Astrocyte (in vitro differentiated cells and primary cell): ENCODE measurements at regions not wholly inside any gene's neighbourhood (a gene's known extent, or its start where the extent isn't known, plus 50 kb on each side); places are given as distances from the start of the nearest gene placed in this dataset.

ENCODE experiments used
- DNase-seq: peaks from one replicate; pipeline ENCODE4 v3.0.0-alpha.2; 2010; ENCODE audit warnings: low read depth
- FAIRE-seq: peaks from 2 replicates; lab custom pipeline; 2011; peaks lifted over from hg19 to GRCh38; lab: Jason Lieb, UNC
- H2AFZ ChIP-seq: 2 replicates; pipeline ENCODE4 v1.6.0; 2012; ENCODE audit warnings: low read depth, low read length, inconsistent platforms
- H3K27ac ChIP-seq: 2 replicates; pipeline ENCODE4 v1.5.1; 2011; ENCODE audit warnings: low read depth, low read length, inconsistent platforms
- H3K27me3 ChIP-seq: 2 replicates; pipeline ENCODE4 v1.6.0; 2011; ENCODE audit warnings: low read length, inconsistent platforms; ENCODE audit not compliant: insufficient read depth
- H3K36me3 ChIP-seq: 2 replicates; pipeline ENCODE4 v1.5.1; 2011; ENCODE audit warnings: low read length, inconsistent platforms; ENCODE audit not compliant: insufficient read depth
- H3K4me1 ChIP-seq: 2 replicates; pipeline ENCODE4 v1.5.1; 2011; ENCODE audit warnings: low read length, inconsistent platforms; ENCODE audit not compliant: insufficient read depth
- H3K4me2 ChIP-seq: 2 replicates; pipeline ENCODE4 v1.6.0; 2012; ENCODE audit warnings: low read length, inconsistent platforms
- H3K4me3 ChIP-seq: 2 replicates; pipeline ENCODE4 v1.5.1; 2011; ENCODE audit warnings: low read depth, mild to moderate bottlenecking, low read length, inconsistent platforms; ENCODE audit not compliant: insufficient read depth
- H3K79me2 ChIP-seq: 2 replicates; pipeline ENCODE4 v1.6.0; 2012; ENCODE audit warnings: mild to moderate bottlenecking, low read length, inconsistent platforms; ENCODE audit not compliant: insufficient read depth
- H3K9ac ChIP-seq: 2 replicates; pipeline ENCODE4 v1.6.0; 2012; ENCODE audit warnings: mild to moderate bottlenecking, low read length, inconsistent platforms
- H3K9me3 ChIP-seq: 2 replicates; pipeline ENCODE4 v1.5.1; 2012; ENCODE audit warnings: low read depth, mild to moderate bottlenecking, low read length, inconsistent platforms; ENCODE audit not compliant: insufficient read depth
- H4K20me1 ChIP-seq: 2 replicates; pipeline ENCODE4 v1.6.0; 2012; ENCODE audit warnings: low read length, inconsistent platforms; ENCODE audit not compliant: insufficient read depth
- H3K27ac Mint-ChIP-seq: one replicate; pipeline ENCODE4 v1.8.0; 2021; ENCODE audit warnings: mild to moderate bottlenecking, mixed read lengths; ENCODE audit not compliant: unreplicated experiment
- H3K27me3 Mint-ChIP-seq: one replicate; pipeline ENCODE4 v1.8.0; 2021; ENCODE audit warnings: low read depth, mixed read lengths; ENCODE audit not compliant: unreplicated experiment
- H3K36me3 Mint-ChIP-seq: one replicate; pipeline ENCODE4 v1.8.0; 2021; ENCODE audit warnings: low read depth, mixed read lengths; ENCODE audit not compliant: unreplicated experiment
- H3K4me1 Mint-ChIP-seq: one replicate; pipeline ENCODE4 v1.8.0; 2021; ENCODE audit warnings: low read depth, mixed read lengths; ENCODE audit not compliant: unreplicated experiment
- H3K4me3 Mint-ChIP-seq: one replicate; pipeline ENCODE4 v1.8.0; 2021; ENCODE audit warnings: mild to moderate bottlenecking, moderate library complexity, mixed read lengths; ENCODE audit not compliant: unreplicated experiment
- H3K9me3 Mint-ChIP-seq: one replicate; pipeline ENCODE4 v1.8.0; 2021; ENCODE audit warnings: mild to moderate bottlenecking, mixed read lengths; ENCODE audit not compliant: unreplicated experiment
- EZH2 ChIP-seq: IDR thresholded peaks from 2 replicates; pipeline ENCODE4 v1.6.1; 2012; ENCODE audit warnings: mild to moderate bottlenecking, low read length, inconsistent platforms; ENCODE audit not compliant: insufficient read depth
- TF ChIP-seq, protein P1 (sequence below): IDR thresholded peaks from 2 replicates; pipeline ENCODE4 v1.5.1; 2011; ENCODE audit warnings: low read depth, mild to moderate bottlenecking, inconsistent platforms, low read length, moderate library complexity; ENCODE audit not compliant: insufficient read depth

DNA sequence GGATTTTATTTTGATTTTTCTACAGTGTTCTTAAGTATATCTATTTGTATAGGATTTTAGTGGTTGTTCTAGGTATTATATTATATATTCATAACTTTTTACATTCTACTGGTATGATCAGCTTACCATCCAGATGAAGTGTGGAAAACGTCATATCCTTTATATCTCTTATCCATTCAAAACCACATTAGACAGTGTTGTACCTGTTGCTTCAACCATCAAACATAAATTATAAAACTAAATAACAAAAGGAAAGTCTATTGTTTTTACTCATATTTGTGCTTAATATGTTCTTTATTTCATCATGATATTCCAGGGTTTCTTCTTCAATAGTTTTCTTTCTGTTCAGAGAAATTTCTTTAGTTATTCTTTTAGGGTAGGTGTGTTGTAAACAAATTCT lies 191.4 kb downstream of the RPLP1 start:
- no peaks in the 10 kb centered on the region for H4K20me1 ChIP-seq
- H3K9me3 Mint-ChIP-seq, result peaks cover 3% of the 10 kb centered on the region
- H3K4me3 Mint-ChIP-seq, result no peak overlapping the region
- no peak overlapping the region for H3K4me2 ChIP-seq
- no peaks in the 10 kb centered on the region for H3K4me1 ChIP-seq
- no peak overlapping the region for H3K4me3 ChIP-seq
- no peak overlapping the region for H3K27ac ChIP-seq
- peaks cover 25% of the 10 kb centered on the region for H3K27me3 Mint-ChIP-seq
- no peak for TF ChIP-seq EZH2
- H3K79me2 ChIP-seq, result no peaks in the 10 kb centered on the region
- H3K9me3 ChIP-seq, result no peaks in the 10 kb centered on the region
- no peak overlapping the region for H3K27ac Mint-ChIP-seq
- no peaks in the 10 kb centered on the region for H3K4me1 Mint-ChIP-seq
- no peaks in the 10 kb centered on the region for H3K36me3 Mint-ChIP-seq
- no peak for FAIRE-seq
- DNase-seq, result no peak
- no peak overlapping the region for H3K9ac ChIP-seq
- no peaks in the 10 kb centered on the region for H3K36me3 ChIP-seq
- no peak overlapping the region for H2AFZ ChIP-seq
- peaks cover 30% of the 10 kb centered on the region for H3K27me3 ChIP-seq

DNA sequence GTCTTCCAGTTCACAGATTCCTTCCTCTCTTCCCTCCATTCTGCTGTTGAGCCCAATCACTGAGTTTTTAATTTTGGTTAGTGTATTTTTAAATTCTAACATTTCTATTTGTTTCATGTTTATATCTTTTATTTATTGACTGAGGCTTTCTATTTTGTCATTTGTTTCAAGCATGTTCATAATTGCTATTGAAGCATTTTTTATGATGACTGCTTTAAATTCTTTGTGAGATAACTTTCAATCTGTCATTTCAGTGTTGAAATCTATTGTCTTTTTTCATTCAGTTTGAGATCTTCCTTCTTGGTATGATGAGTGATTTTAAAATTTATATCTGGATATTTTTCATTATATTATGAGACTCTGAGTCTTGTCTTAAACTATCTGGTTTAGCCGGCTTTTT lies 192.3 kb downstream of the RPLP1 start:
- no peak overlapping the region for H3K4me2 ChIP-seq
- H3K9me3 ChIP-seq, result no peaks in the 10 kb centered on the region
- H3K4me1 ChIP-seq, result no peaks in the 10 kb centered on the region
- H3K4me3 ChIP-seq, result no peak overlapping the region
- no peaks in the 10 kb centered on the region for H3K79me2 ChIP-seq
- H3K36me3 Mint-ChIP-seq, result no peaks in the 10 kb centered on the region
- H3K9me3 Mint-ChIP-seq, result peaks cover 7% of the 10 kb centered on the region
- H3K4me1 Mint-ChIP-seq, result no peaks in the 10 kb centered on the region
- H3K36me3 ChIP-seq, result no peaks in the 10 kb centered on the region
- no peak overlapping the region for H3K27ac ChIP-seq
- no peak overlapping the region for H2AFZ ChIP-seq
- DNase-seq (no peak), FAIRE-seq (no peak)
- no peak overlapping the region for H3K27ac Mint-ChIP-seq
- no peak overlapping the region for H3K9ac ChIP-seq
- H3K27me3 ChIP-seq, result peaks cover 35% of the 10 kb centered on the region
- TF ChIP-seq, protein P1, sequence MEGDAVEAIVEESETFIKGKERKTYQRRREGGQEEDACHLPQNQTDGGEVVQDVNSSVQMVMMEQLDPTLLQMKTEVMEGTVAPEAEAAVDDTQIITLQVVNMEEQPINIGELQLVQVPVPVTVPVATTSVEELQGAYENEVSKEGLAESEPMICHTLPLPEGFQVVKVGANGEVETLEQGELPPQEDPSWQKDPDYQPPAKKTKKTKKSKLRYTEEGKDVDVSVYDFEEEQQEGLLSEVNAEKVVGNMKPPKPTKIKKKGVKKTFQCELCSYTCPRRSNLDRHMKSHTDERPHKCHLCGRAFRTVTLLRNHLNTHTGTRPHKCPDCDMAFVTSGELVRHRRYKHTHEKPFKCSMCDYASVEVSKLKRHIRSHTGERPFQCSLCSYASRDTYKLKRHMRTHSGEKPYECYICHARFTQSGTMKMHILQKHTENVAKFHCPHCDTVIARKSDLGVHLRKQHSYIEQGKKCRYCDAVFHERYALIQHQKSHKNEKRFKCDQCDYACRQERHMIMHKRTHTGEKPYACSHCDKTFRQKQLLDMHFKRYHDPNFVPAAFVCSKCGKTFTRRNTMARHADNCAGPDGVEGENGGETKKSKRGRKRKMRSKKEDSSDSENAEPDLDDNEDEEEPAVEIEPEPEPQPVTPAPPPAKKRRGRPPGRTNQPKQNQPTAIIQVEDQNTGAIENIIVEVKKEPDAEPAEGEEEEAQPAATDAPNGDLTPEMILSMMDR, result no peak
- no peak for TF ChIP-seq EZH2
- peaks cover 34% of the 10 kb centered on the region for H3K27me3 Mint-ChIP-seq
- no peaks in the 10 kb centered on the region for H4K20me1 ChIP-seq
- H3K4me3 Mint-ChIP-seq, result no peak overlapping the region

DNA sequence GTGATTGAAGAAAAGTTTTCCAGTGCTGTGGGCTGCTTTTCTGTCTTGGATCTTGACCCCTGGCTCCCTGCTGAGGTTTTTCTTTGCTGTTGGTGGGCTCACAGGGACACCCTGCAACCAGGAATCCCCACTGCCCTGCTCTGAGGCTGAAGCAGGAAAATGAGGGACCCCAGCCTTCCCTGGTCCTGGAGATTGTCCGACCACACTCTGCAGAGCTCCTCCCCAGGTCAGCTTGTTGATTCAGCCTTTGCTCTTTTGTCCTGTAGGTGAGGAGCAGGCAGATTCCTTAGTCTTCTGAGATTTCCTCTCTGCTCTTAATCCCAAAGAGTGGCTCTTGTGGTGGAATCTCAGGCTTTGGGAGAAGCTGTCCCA lies 194.5 kb downstream of the RPLP1 start:
- Histone ChIP-seq H3K27ac (no peak overlapping the region), H3K4me3 (no peak overlapping the region), H3K9me3 (no peaks in the 10 kb centered on the region), H3K79me2 (no peaks in the 10 kb centered on the region), H2AFZ (no peak overlapping the region), H3K4me1 (no peaks in the 10 kb centered on the region), H4K20me1 (no peaks in the 10 kb centered on the region), H3K4me2 (no peak overlapping the region), H3K27me3 (peaks cover 47% of the 10 kb centered on the region), H3K9ac (no peak overlapping the region), H3K36me3 (no peaks in the 10 kb centered on the region)
- no peak overlapping the region for H3K27ac Mint-ChIP-seq
- peaks cover 53% of the 10 kb centered on the region for H3K27me3 Mint-ChIP-seq
- peaks cover 18% of the 10 kb centered on the region for H3K9me3 Mint-ChIP-seq
- H3K36me3 Mint-ChIP-seq, result no peaks in the 10 kb centered on the region
- TF ChIP-seq, protein P1, result no peak
- no peak for TF ChIP-seq EZH2
- H3K4me3 Mint-ChIP-seq, result no peak overlapping the region
- DNase-seq (no peak), FAIRE-seq (no peak)
- H3K4me1 Mint-ChIP-seq, result no peaks in the 10 kb centered on the region
